ENCODE measurements at regions not wholly inside any gene's neighbourhood (a gene's known extent, or its start where the extent isn't known, plus 50 kb on each side); places are given as distances from the start of the nearest gene placed in this dataset.

GRCh38 chr1:84759756-84760155 lies 69.5 kb upstream of the SSX2IP start:
- no peaks in the 10 kb centered on the region for H3K9me3 ChIP-seq (ENCODE audit: control insufficient read depth, low read length)
- no peak overlapping the region for H3K4me3 ChIP-seq (ENCODE audit: low read length)
- peaks cover 3% of the 10 kb centered on the region for H3K4me1 ChIP-seq (ENCODE audit: control insufficient read depth, insufficient read depth, low read length)
- no peak for DNase-seq (ENCODE audit: low read depth)
- H3K9ac ChIP-seq (ENCODE audit: low read length) = no peak overlapping the region
- H3K36me3 ChIP-seq (ENCODE audit: control insufficient read depth, insufficient read depth, low read length, severe bottlenecking) = no peaks in the 10 kb centered on the region
- H3K27me3 ChIP-seq (replicated peaks; ENCODE audit: control insufficient read depth, insufficient read depth, low read length) = peaks cover 14% of the 10 kb centered on the region

DNA sequence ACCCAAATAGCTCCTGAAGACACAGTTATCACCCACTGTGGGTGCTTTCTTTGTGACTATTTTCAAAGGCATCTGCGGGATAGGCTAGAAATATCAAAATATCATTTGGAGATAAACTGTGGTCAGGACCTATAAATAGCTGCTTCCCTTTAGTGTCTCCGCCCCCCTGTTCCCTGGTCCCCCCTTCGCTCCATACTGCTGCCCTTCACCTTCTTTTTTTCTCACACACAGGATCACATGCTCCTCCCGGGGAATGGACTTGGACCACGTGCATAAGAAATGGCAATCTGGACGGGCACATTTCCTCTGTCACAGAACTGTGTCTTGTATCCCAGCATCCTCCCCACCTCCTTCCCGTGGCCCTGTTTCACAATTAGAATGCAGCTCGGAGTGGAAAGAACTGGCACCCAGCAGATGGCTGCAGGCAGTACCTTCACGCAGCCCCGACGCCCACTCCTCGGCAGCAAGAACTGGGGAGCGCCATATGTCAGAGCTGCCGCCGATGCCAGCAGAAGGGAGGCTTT lies 68.8 kb upstream of the SSX2IP start:
- Histone ChIP-seq H3K36me3 (ENCODE audit: control insufficient read depth, insufficient read depth, low read length, severe bottlenecking) (no peaks in the 10 kb centered on the region), H3K4me3 (ENCODE audit: low read length) (peak overlapping the region; percentile 63), H3K4me1 (ENCODE audit: control insufficient read depth, insufficient read depth, low read length) (peaks cover 3% of the 10 kb centered on the region), H3K9me3 (ENCODE audit: control insufficient read depth, low read length) (no peaks in the 10 kb centered on the region), H3K27me3 (replicated peaks; ENCODE audit: control insufficient read depth, insufficient read depth, low read length) (peaks cover 7% of the 10 kb centered on the region), H3K9ac (ENCODE audit: low read length) (no peak overlapping the region)
- DNase-seq (ENCODE audit: low read depth) = peak; percentile 16

GRCh38 chr1:84758476-84758875 lies 68.2 kb upstream of the SSX2IP start:
- Histone ChIP-seq H3K9ac (ENCODE audit: low read length) (no peak overlapping the region), H3K9me3 (ENCODE audit: control insufficient read depth, low read length) (no peaks in the 10 kb centered on the region), H3K36me3 (ENCODE audit: control insufficient read depth, insufficient read depth, low read length, severe bottlenecking) (no peaks in the 10 kb centered on the region), H3K4me1 (ENCODE audit: control insufficient read depth, insufficient read depth, low read length) (peaks cover 3% of the 10 kb centered on the region), H3K27me3 (replicated peaks; ENCODE audit: control insufficient read depth, insufficient read depth, low read length) (peaks cover 1% of the 10 kb centered on the region), H3K4me3 (ENCODE audit: low read length) (no peak overlapping the region)
- DNase-seq (ENCODE audit: low read depth) = no peak

DNA sequence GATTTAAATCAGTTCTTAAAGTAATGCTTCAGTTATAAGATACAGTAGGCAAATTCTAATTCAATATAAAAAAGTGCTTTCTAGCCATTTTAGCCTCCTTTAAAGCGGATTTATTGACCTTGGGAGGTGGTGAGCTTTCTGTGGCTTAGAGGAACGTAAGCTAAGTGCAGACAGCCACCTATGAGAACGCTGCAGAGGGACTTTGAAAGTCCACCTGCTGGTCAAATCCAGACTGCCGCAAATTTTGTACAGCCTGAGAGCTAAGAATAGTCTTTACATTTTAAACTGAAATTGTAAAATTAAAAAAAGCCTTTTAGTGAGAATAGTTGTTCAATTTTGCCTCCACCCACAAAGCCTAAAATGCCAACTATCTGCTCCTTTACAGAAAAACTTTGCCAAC lies 67.0 kb upstream of the SSX2IP start:
- no peaks in the 10 kb centered on the region for H3K9me3 ChIP-seq (ENCODE audit: control insufficient read depth, low read length)
- H3K4me3 ChIP-seq (ENCODE audit: low read length) = no peak overlapping the region
- no peaks in the 10 kb centered on the region for H3K27me3 ChIP-seq (replicated peaks; ENCODE audit: control insufficient read depth, insufficient read depth, low read length)
- no peaks in the 10 kb centered on the region for H3K36me3 ChIP-seq (ENCODE audit: control insufficient read depth, insufficient read depth, low read length, severe bottlenecking)
- no peak overlapping the region for H3K9ac ChIP-seq (ENCODE audit: low read length)
- H3K4me1 ChIP-seq (ENCODE audit: control insufficient read depth, insufficient read depth, low read length) = peaks cover 3% of the 10 kb centered on the region
- DNase-seq (ENCODE audit: low read depth) = no peak

DNA sequence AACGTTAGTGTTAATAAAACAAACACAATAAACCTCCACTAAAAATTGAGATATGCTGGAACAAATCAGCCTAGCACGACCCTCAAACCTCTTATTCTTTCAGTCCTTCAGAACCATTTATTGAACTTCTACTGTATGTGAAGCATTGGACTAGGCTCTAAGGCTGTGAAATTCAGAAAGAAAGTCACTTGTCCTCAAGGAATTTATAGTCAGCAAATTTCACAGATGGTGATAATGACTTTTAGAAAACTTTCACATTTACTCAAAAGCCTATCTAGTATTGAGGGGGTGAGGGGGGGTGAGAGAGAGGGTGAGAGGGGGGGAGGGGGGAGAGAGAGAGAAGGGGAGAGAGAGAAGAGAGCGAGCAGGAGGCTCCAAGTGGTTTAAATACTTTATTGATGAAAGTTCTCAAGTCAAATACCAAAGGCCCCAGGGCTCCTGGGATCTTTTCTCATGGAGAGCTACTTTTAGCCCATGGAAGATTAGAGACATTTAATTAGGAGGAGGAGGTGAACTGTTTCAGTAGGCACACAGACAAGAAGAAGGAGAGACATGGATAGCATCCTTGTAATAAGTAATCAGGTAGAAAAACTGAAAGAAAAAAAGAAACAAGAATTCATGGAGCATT lies 66.3 kb upstream of the SSX2IP start:
- no peak overlapping the region for H3K9ac ChIP-seq (ENCODE audit: low read length)
- H3K4me3 ChIP-seq (ENCODE audit: low read length) = no peak overlapping the region
- H3K27me3 ChIP-seq (replicated peaks; ENCODE audit: control insufficient read depth, insufficient read depth, low read length) = no peaks in the 10 kb centered on the region
- H3K36me3 ChIP-seq (ENCODE audit: control insufficient read depth, insufficient read depth, low read length, severe bottlenecking) = no peaks in the 10 kb centered on the region
- no peaks in the 10 kb centered on the region for H3K9me3 ChIP-seq (ENCODE audit: control insufficient read depth, low read length)
- H3K4me1 ChIP-seq (ENCODE audit: control insufficient read depth, insufficient read depth, low read length) = peaks cover 3% of the 10 kb centered on the region
- peak; percentile 17 for DNase-seq (ENCODE audit: low read depth)

GRCh38 chr1:84756001-84756400 lies 65.7 kb upstream of the SSX2IP start:
- Histone ChIP-seq H3K4me3 (ENCODE audit: low read length) (no peak overlapping the region), H3K27me3 (replicated peaks; ENCODE audit: control insufficient read depth, insufficient read depth, low read length) (no peaks in the 10 kb centered on the region), H3K9ac (ENCODE audit: low read length) (no peak overlapping the region), H3K4me1 (ENCODE audit: control insufficient read depth, insufficient read depth, low read length) (peaks cover 3% of the 10 kb centered on the region), H3K9me3 (ENCODE audit: control insufficient read depth, low read length) (no peaks in the 10 kb centered on the region), H3K36me3 (ENCODE audit: control insufficient read depth, insufficient read depth, low read length, severe bottlenecking) (no peaks in the 10 kb centered on the region)
- DNase-seq (ENCODE audit: low read depth) = no peak

GRCh38 chr1:84755216-84755615 lies 65.0 kb upstream of the SSX2IP start:
- H3K4me1 ChIP-seq (ENCODE audit: control insufficient read depth, insufficient read depth, low read length) = peaks cover 3% of the 10 kb centered on the region
- H3K27me3 ChIP-seq (replicated peaks; ENCODE audit: control insufficient read depth, insufficient read depth, low read length) = no peaks in the 10 kb centered on the region
- H3K4me3 ChIP-seq (ENCODE audit: low read length) = no peak overlapping the region
- H3K9me3 ChIP-seq (ENCODE audit: control insufficient read depth, low read length) = no peaks in the 10 kb centered on the region
- DNase-seq (ENCODE audit: low read depth) = no peak
- H3K36me3 ChIP-seq (ENCODE audit: control insufficient read depth, insufficient read depth, low read length, severe bottlenecking) = no peaks in the 10 kb centered on the region
- H3K9ac ChIP-seq (ENCODE audit: low read length) = no peak overlapping the region

DNA sequence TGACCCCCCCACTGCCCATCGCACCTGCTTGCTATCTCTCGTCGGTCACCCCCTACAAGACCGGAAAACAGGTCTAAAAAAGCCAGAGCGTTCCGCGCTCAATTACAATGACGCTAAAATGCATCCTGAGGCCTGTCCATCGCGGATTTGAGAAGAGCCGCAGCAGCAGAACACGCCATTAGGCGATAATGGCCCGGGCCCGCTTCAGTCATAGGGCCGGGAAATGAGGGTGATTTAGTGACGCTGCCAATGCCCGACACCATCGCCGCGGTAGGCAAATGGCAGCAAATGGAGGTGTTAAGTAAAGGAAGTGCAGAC lies 64.1 kb upstream of the SSX2IP start:
- Histone ChIP-seq H3K4me1 (ENCODE audit: control insufficient read depth, insufficient read depth, low read length) (peaks cover 1% of the 10 kb centered on the region), H3K9me3 (ENCODE audit: control insufficient read depth, low read length) (no peaks in the 10 kb centered on the region), H3K27me3 (replicated peaks; ENCODE audit: control insufficient read depth, insufficient read depth, low read length) (no peaks in the 10 kb centered on the region), H3K36me3 (ENCODE audit: control insufficient read depth, insufficient read depth, low read length, severe bottlenecking) (no peaks in the 10 kb centered on the region), H3K4me3 (ENCODE audit: low read length) (no peak overlapping the region), H3K9ac (ENCODE audit: low read length) (no peak overlapping the region)
- DNase-seq (ENCODE audit: low read depth) = no peak

GRCh38 chr1:84753516-84754385 lies 63.5 kb upstream of the SSX2IP start:
- H3K9me3 ChIP-seq (ENCODE audit: control insufficient read depth, low read length) = no peaks in the 10 kb centered on the region
- DNase-seq (ENCODE audit: low read depth) = peak; percentile 83
- no peaks in the 10 kb centered on the region for H3K4me1 ChIP-seq (ENCODE audit: control insufficient read depth, insufficient read depth, low read length)
- no peaks in the 10 kb centered on the region for H3K27me3 ChIP-seq (replicated peaks; ENCODE audit: control insufficient read depth, insufficient read depth, low read length)
- no peak overlapping the region for H3K9ac ChIP-seq (ENCODE audit: low read length)
- no peak overlapping the region for H3K4me3 ChIP-seq (ENCODE audit: low read length)
- H3K36me3 ChIP-seq (ENCODE audit: control insufficient read depth, insufficient read depth, low read length, severe bottlenecking) = no peaks in the 10 kb centered on the region

- H3K4me1 ChIP-seq (ENCODE audit: control insufficient read depth, insufficient read depth, low read length) = no peaks in the 10 kb centered on the region
- DNase-seq (ENCODE audit: low read depth) = no peak
- no peak overlapping the region for H3K9ac ChIP-seq (ENCODE audit: low read length)
These were observed 60.0 kb upstream of the SSX2IP start for GRCh38 chr1:84750110-84750730.

GRCh38 chr1:84749427-84749826 lies 59.2 kb upstream of the SSX2IP start:
- Histone ChIP-seq H3K9me3 (ENCODE audit: control insufficient read depth, low read length) (no peaks in the 10 kb centered on the region), H3K9ac (ENCODE audit: low read length) (no peak overlapping the region), H3K36me3 (ENCODE audit: control insufficient read depth, insufficient read depth, low read length, severe bottlenecking) (no peaks in the 10 kb centered on the region), H3K4me1 (ENCODE audit: control insufficient read depth, insufficient read depth, low read length) (no peaks in the 10 kb centered on the region), H3K4me3 (ENCODE audit: low read length) (no peak overlapping the region), H3K27me3 (replicated peaks; ENCODE audit: control insufficient read depth, insufficient read depth, low read length) (no peaks in the 10 kb centered on the region)
- no peak for DNase-seq (ENCODE audit: low read depth)

More at GRCh38 chr1:84750110-84750730, 60.0 kb upstream of the SSX2IP start:
- H3K4me3 ChIP-seq (ENCODE audit: low read length) = no peak overlapping the region
- no peaks in the 10 kb centered on the region for H3K27me3 ChIP-seq (replicated peaks; ENCODE audit: control insufficient read depth, insufficient read depth, low read length)
- no peaks in the 10 kb centered on the region for H3K9me3 ChIP-seq (ENCODE audit: control insufficient read depth, low read length)
- H3K36me3 ChIP-seq (ENCODE audit: control insufficient read depth, insufficient read depth, low read length, severe bottlenecking) = no peaks in the 10 kb centered on the region

Data from adipocyte (in vitro differentiated cells).